ENCODE measurements at regions not wholly inside any gene's neighbourhood (a gene's known extent, or its start where the extent isn't known, plus 50 kb on each side); places are given as distances from the start of the nearest gene placed in this dataset.
A peak's percentile ranks its signal among the peaks of the same experiment; 100 is the strongest.

- no peak for FAIRE-seq
- SMC1A ChIA-PET (ENCODE audit: uncharacterized antibody, unreplicated experiment) = no interaction called here
Observed at GRCh38 chr1:39115271-39116110, 89.0 kb upstream of the MACF1 start.

GRCh38 chr1:39116116-39116607, 88.3 kb upstream of the MACF1 start:
- ChIA-PET POLR2A (interaction anchor here (0.6 kb wide), 1 partner anchor 256 kb away, joined by 3 read pairs; the partner anchor contains the start of gene RRAGC), CTCF (interaction anchor here (1.6 to 2.2 kb wide), 3 partner anchors 13 to 76 kb away, joined by 5 to 13 read pairs (median 7); no protein-coding TSS in a partner anchor), RAD21 (ENCODE audit: unreplicated experiment) (interaction anchor here (1.0 kb wide), 1 partner anchor 13 kb away, joined by 3 read pairs; no protein-coding TSS in a partner anchor), SMC1A (ENCODE audit: uncharacterized antibody, unreplicated experiment) (interaction anchor here (0.9 to 1.2 kb wide), 2 partner anchors 10 to 77 kb away, joined by 4 read pairs; no protein-coding TSS in a partner anchor)
- FAIRE-seq (no peak), ATAC-seq (no peak; the same call in 2 of the 3 replicates), DNase-seq (ENCODE audit: low read depth, low spot score) (no peak)
- no TSS peak for BruUV-seq (replicated peaks)
- no peaks in the 10 kb centered on the region; a peak in 1 of 4 replicates for H3K36me3 ChIP-seq (ENCODE audit: control insufficient read depth in 2 of 2, insufficient read depth in 2 of 2, low read length in 1 of 2)
- H4K20me1 ChIP-seq (ENCODE audit: control insufficient read depth, insufficient read depth) = peaks cover 4% of the 10 kb centered on the region; the same call in 1 of the 2 replicates
- WGBS (ENCODE audit: insufficient coverage, insufficient replicate concordance, low lambda C conversion rate, missing lambda C conversion rate) = 57% methylated on average over 3 of the region's 3 CpGs
- intact Hi-C loops (cut with micrococcal nuclease; ENCODE audit: unreplicated experiment) = no loop called here
- H3K27me3 ChIP-seq (replicated peaks in 1 of 2; ENCODE audit: control insufficient read depth in 2 of 2, insufficient read depth in 2 of 2, low read length in 1 of 2) = no peaks in the 10 kb centered on the region
- peaks cover 7% of the 10 kb centered on the region; the same call in 1 of the 2 replicates for H3K4me1 ChIP-seq (ENCODE audit: control insufficient read depth, insufficient read depth, low read length)
- H2AFZ ChIP-seq (ENCODE audit: control insufficient read depth, low read depth, low read length) = no peak overlapping the region
- TF ChIP-seq BMI1 (IDR thresholded peaks at IDR 0.05; ENCODE audit: borderline replicate concordance) (no peak), BHLHE40 (IDR thresholded peaks at IDR 0.05; ENCODE audit: borderline replicate concordance in 1 of 2, low read depth in 2 of 2, low read length in 1 of 2) (peak; percentile 26 to 33; a peak in 2 of 4 replicates), ZNF384 (IDR thresholded peaks at IDR 0.05; ENCODE audit: borderline replicate concordance, low read depth, low read length) (no peak), MEF2B (IDR thresholded peaks at IDR 0.05; ENCODE audit: partially characterized antibody, poor library complexity, severe bottlenecking) (no peak), ETV6 (conservative IDR thresholded peaks at IDR 0.05 in 1 of 2, IDR thresholded peaks at IDR 0.05 in 1 of 2; ENCODE audit: borderline replicate concordance in 1 of 2, low read depth in 1 of 2) (no peak)
- H3K79me2 ChIP-seq (ENCODE audit: control insufficient read depth, insufficient read depth, low read length) = peaks cover 51% of the 10 kb centered on the region
- no peak overlapping the region for H3K27ac ChIP-seq (ENCODE audit: control insufficient read depth, insufficient read depth)
- H3K9me3 ChIP-seq (replicated peaks; ENCODE audit: control insufficient read depth, insufficient read depth, low read length) = no peaks in the 10 kb centered on the region
- H3K4me2 ChIP-seq (ENCODE audit: control insufficient read depth, insufficient read depth) = peak overlapping the region; percentile 33; the same call in 1 of the 2 replicates
- in situ Hi-C loops (cut with MboI) = no loop called here
- H3K9ac ChIP-seq (ENCODE audit: control insufficient read depth, insufficient read depth, low read length) = no peak overlapping the region
- H3K4me3 ChIP-seq = no peak overlapping the region

More at GRCh38 chr1:39115271-39116110, 89.0 kb upstream of the MACF1 start:
- H3K36me3 ChIP-seq (ENCODE audit: control insufficient read depth in 2 of 2, insufficient read depth in 2 of 2, low read length in 1 of 2) = no peaks in the 10 kb centered on the region; a peak in 1 of 4 replicates
- RAD21 ChIA-PET (ENCODE audit: unreplicated experiment) = no interaction called here
- H3K9me3 ChIP-seq (replicated peaks; ENCODE audit: control insufficient read depth, insufficient read depth, low read length) = no peaks in the 10 kb centered on the region
- H4K20me1 ChIP-seq (ENCODE audit: control insufficient read depth, insufficient read depth) = peaks cover 4% of the 10 kb centered on the region; the same call in 1 of the 2 replicates
- intact Hi-C loops (cut with micrococcal nuclease; ENCODE audit: unreplicated experiment) = no loop called here
- no peak overlapping the region for H2AFZ ChIP-seq (ENCODE audit: control insufficient read depth, low read depth, low read length)
- H3K27ac ChIP-seq (ENCODE audit: control insufficient read depth, insufficient read depth) = no peak overlapping the region
- WGBS (ENCODE audit: insufficient coverage, insufficient replicate concordance, low lambda C conversion rate, missing lambda C conversion rate) = 19% methylated on average over 4 of the region's 4 CpGs
- peak overlapping the region; percentile 33; the same call in 1 of the 2 replicates for H3K4me2 ChIP-seq (ENCODE audit: control insufficient read depth, insufficient read depth)
- H3K4me1 ChIP-seq (ENCODE audit: control insufficient read depth, insufficient read depth, low read length) = peaks cover 9% of the 10 kb centered on the region
- POLR2A ChIA-PET = no interaction called here
- no peaks in the 10 kb centered on the region for H3K27me3 ChIP-seq (replicated peaks in 1 of 2; ENCODE audit: control insufficient read depth in 2 of 2, insufficient read depth in 2 of 2, low read length in 1 of 2)
- BruUV-seq (replicated peaks) = TSS peak; percentile 29
- H3K79me2 ChIP-seq (ENCODE audit: control insufficient read depth, insufficient read depth, low read length) = peaks cover 58% of the 10 kb centered on the region
- CTCF ChIA-PET = interaction anchor here (1.1 to 3.0 kb wide), 4 partner anchors 12 to 76 kb away, joined by 3 to 13 read pairs (median 4); no protein-coding TSS in a partner anchor
- H3K9ac ChIP-seq (ENCODE audit: control insufficient read depth, insufficient read depth, low read length) = no peak overlapping the region
- in situ Hi-C loops (cut with MboI) = no loop called here
- 0 out of 2 replicates have a peak overlapping the region, but pooled peaks have one; percentile 4 for H3K4me3 ChIP-seq
- ATAC-seq (peak; percentile 13; the same call in 2 of the 3 replicates), DNase-seq (ENCODE audit: low read depth, low spot score) (no peak)
- TF ChIP-seq IKZF2 (IDR thresholded peaks at IDR 0.05) = 0 out of 4 replicates have a peak, but pooled peaks of 1 of the 2 experiments have one; percentile 6
- no peak for TF ChIP-seq TARDBP (IDR thresholded peaks at IDR 0.05; ENCODE audit: borderline replicate concordance)
- peak; percentile 39; the same call in 1 of the 2 replicates for TF ChIP-seq RUNX3 (IDR thresholded peaks at IDR 0.05; ENCODE audit: low read length)

Data from GM12878 (cell line).